ENCODE measurements at regions not wholly inside any gene's neighbourhood (a gene's known extent, or its start where the extent isn't known, plus 50 kb on each side); places are given as distances from the start of the nearest gene placed in this dataset.
A peak's percentile ranks its signal among the peaks of the same experiment; 100 is the strongest.

GRCh38 chr6:14930366-14930989, 315.4 kb upstream of the JARID2 start:
- DNase-seq: no peak

GRCh38 chr6:14932485-14933182, 313.2 kb upstream of the JARID2 start:
- peak; percentile 32 for DNase-seq

- DNase-seq: no peak
Measured at GRCh38 chr6:14933183-14933544, 312.7 kb upstream of the JARID2 start.

- DNase-seq: no peak
Measured at GRCh38 chr6:14934013-14934412, 311.9 kb upstream of the JARID2 start.

- no peak for DNase-seq
Measured at GRCh38 chr6:14934844-14935243, 311.0 kb upstream of the JARID2 start.

- DNase-seq: no peak
Measured at GRCh38 chr6:14936861-14937260, 309.0 kb upstream of the JARID2 start.

- no peak for DNase-seq
Measured at GRCh38 chr6:14943116-14943515, 302.8 kb upstream of the JARID2 start.

- DNase-seq: no peak
Measured at GRCh38 chr6:14944593-14944992, 301.3 kb upstream of the JARID2 start.

- peak; percentile 51 for DNase-seq
Measured at GRCh38 chr6:14945461-14946185, 300.2 kb upstream of the JARID2 start.

- no peak for DNase-seq
Measured at GRCh38 chr6:14946753-14947152, 299.1 kb upstream of the JARID2 start.

- DNase-seq: no peak
Measured at GRCh38 chr6:14948586-14949245, 297.2 kb upstream of the JARID2 start.

- DNase-seq: no peak
Measured at GRCh38 chr6:14950103-14950969, 295.5 kb upstream of the JARID2 start.

- DNase-seq: no peak
Measured at GRCh38 chr6:14950970-14951276, 294.9 kb upstream of the JARID2 start.

GRCh38 chr6:14951704-14952103, 294.2 kb upstream of the JARID2 start:
- DNase-seq: no peak

- peak; percentile 99 for DNase-seq
Measured at GRCh38 chr6:14953836-14954235, 292.0 kb upstream of the JARID2 start.

GRCh38 chr6:14957355-14958059, 288.4 kb upstream of the JARID2 start:
- DNase-seq: no peak

- DNase-seq: no peak
Measured at GRCh38 chr6:14959324-14959885, 286.5 kb upstream of the JARID2 start.

- peak; percentile 75 for DNase-seq
Measured at GRCh38 chr6:14964556-14965270, 281.2 kb upstream of the JARID2 start.

GRCh38 chr6:14965424-14966075, 280.3 kb upstream of the JARID2 start:
- DNase-seq: no peak

GRCh38 chr6:14966096-14966905, 279.6 kb upstream of the JARID2 start:
- peak; percentile 89 for DNase-seq

Data from NCI-H2171 treated with DMSO at 0.1 percent for 48 hours (cell line).